ENCODE measurements at regions not wholly inside any gene's neighbourhood (a gene's known extent, or its start where the extent isn't known, plus 50 kb on each side); places are given as distances from the start of the nearest gene placed in this dataset.

DNA sequence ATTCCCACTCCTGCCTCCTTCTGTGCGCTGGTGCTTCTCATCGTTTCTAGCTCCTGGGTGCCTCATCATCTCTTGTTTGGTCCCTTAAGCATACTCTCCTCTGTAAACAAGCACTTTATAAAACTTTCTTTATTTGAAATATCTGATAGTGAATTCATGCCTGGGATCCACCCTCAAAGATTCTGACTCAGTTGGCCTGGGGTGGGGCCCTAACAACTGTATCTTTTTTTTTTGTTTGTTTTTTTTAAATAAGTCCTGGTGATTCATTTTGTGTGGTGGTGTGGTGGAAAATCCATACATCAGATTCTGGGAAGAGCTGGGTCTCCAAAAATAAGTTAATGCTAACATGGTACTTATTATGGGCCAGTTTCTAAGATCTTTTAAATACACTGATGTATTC, 678.3 kb downstream of the TOX3 start:
- no peaks in the 10 kb centered on the region for H3K27me3 Mint-ChIP-seq (ENCODE audit: insufficient read depth, unreplicated experiment)

DNA sequence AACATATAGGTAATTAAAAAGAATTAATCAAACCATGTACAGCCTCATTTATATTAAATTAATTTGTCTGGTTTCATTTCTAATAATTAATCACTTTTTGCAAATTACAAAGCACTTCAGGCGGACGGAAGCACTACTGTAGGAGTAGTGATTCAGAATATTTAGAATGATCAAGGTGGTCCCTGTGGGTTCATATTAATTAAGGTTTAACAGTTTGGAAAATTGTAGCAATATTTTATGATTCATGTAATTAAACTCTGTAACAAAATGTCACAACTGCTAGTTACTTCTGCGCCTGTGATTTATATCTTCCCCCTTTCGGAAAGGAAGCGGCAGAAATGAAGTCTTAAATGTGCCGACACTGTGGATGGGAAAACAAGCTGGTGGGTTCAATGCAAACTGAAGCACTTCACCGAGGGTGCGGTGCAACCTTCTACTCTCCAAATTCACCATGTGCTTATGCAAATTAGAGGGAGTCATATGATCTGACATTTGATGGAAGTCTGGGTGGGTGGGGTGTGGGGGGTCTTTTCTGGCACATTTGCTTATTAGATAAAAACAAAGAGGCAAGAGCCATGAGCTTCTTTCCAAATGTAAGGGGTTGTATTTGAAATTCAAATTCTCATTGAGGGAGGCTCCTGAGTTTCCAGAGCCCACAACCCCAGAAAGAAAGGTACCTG, 679.4 kb downstream of the TOX3 start:
- intact Hi-C loops (cut with micrococcal nuclease), result no loop called here
- no peak for DNase-seq (ENCODE audit: unreplicated experiment)
- Mint-ChIP-seq H3K4me1 (ENCODE audit: insufficient read depth, unreplicated experiment) (peaks cover 29% of the 10 kb centered on the region), H3K27me3 (ENCODE audit: insufficient read depth, unreplicated experiment) (no peaks in the 10 kb centered on the region), H3K9me3 (ENCODE audit: unreplicated experiment) (no peaks in the 10 kb centered on the region), H3K4me3 (ENCODE audit: unreplicated experiment) (no peak overlapping the region), H3K27ac (ENCODE audit: low read depth, unreplicated experiment) (no peak overlapping the region), H3K36me3 (ENCODE audit: insufficient read depth, unreplicated experiment) (no peaks in the 10 kb centered on the region)
- ChIA-PET CTCF (no interaction called here), POLR2A (no interaction called here)
- TF ChIP-seq, protein P1, sequence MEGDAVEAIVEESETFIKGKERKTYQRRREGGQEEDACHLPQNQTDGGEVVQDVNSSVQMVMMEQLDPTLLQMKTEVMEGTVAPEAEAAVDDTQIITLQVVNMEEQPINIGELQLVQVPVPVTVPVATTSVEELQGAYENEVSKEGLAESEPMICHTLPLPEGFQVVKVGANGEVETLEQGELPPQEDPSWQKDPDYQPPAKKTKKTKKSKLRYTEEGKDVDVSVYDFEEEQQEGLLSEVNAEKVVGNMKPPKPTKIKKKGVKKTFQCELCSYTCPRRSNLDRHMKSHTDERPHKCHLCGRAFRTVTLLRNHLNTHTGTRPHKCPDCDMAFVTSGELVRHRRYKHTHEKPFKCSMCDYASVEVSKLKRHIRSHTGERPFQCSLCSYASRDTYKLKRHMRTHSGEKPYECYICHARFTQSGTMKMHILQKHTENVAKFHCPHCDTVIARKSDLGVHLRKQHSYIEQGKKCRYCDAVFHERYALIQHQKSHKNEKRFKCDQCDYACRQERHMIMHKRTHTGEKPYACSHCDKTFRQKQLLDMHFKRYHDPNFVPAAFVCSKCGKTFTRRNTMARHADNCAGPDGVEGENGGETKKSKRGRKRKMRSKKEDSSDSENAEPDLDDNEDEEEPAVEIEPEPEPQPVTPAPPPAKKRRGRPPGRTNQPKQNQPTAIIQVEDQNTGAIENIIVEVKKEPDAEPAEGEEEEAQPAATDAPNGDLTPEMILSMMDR (IDR thresholded peaks at IDR 0.05; ENCODE audit: unreplicated experiment), result no peak
- BruUV-seq (replicated peaks), result no TSS peak

More for the DNA sequence above, 678.3 kb downstream of the TOX3 start:
- CTCF ChIA-PET, result interaction anchor here (1.6 kb wide), 1 partner anchor 50 kb away, joined by 6 read pairs; no protein-coding TSS in a partner anchor
- intact Hi-C loops (cut with micrococcal nuclease), result no loop called here
- POLR2A ChIA-PET, result no interaction called here
- Mint-ChIP-seq H3K27ac (ENCODE audit: low read depth, unreplicated experiment) (no peak overlapping the region), H3K4me3 (ENCODE audit: unreplicated experiment) (no peak overlapping the region), H3K4me1 (ENCODE audit: insufficient read depth, unreplicated experiment) (peaks cover 29% of the 10 kb centered on the region), H3K9me3 (ENCODE audit: unreplicated experiment) (no peaks in the 10 kb centered on the region), H3K36me3 (ENCODE audit: insufficient read depth, unreplicated experiment) (no peaks in the 10 kb centered on the region)
- DNase-seq (ENCODE audit: unreplicated experiment), result no peak
- no TSS peak for BruUV-seq (replicated peaks)
- TF ChIP-seq, protein P1 (IDR thresholded peaks at IDR 0.05; ENCODE audit: unreplicated experiment), result no peak

DNA sequence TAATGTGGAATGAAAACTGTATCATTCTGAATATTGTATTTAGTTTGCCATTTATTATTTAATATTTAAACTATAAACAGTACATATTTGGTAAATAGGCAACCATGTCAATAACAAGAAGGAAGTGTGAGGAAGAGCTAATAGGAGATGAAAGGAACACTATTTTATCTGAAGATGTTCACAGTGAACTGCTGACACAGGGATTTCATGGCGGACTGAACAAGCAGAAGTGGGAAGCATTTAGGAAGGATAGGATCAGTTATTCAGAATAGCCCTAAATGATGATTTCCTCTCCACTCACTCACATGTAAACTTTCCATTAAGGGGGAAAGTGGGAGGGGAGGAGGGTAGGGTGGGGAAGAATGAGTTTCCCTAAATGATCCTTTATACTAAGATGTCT, 682.4 kb downstream of the TOX3 start:
- Mint-ChIP-seq H3K27me3 (ENCODE audit: insufficient read depth, unreplicated experiment) (no peaks in the 10 kb centered on the region), H3K4me3 (ENCODE audit: unreplicated experiment) (no peak overlapping the region), H3K4me1 (ENCODE audit: insufficient read depth, unreplicated experiment) (peaks cover 15% of the 10 kb centered on the region), H3K27ac (ENCODE audit: low read depth, unreplicated experiment) (no peak overlapping the region), H3K9me3 (ENCODE audit: unreplicated experiment) (no peaks in the 10 kb centered on the region), H3K36me3 (ENCODE audit: insufficient read depth, unreplicated experiment) (no peaks in the 10 kb centered on the region)
- BruUV-seq (replicated peaks), result no TSS peak
- ChIA-PET POLR2A (interaction anchor here (0.5 kb wide), 1 partner anchor 80 kb away, joined by 3 read pairs; no protein-coding TSS in a partner anchor), CTCF (no interaction called here)
- intact Hi-C loops (cut with micrococcal nuclease), result no loop called here
- TF ChIP-seq, protein P1 (IDR thresholded peaks at IDR 0.05; ENCODE audit: unreplicated experiment), result no peak
- no peak for DNase-seq (ENCODE audit: unreplicated experiment)

DNA sequence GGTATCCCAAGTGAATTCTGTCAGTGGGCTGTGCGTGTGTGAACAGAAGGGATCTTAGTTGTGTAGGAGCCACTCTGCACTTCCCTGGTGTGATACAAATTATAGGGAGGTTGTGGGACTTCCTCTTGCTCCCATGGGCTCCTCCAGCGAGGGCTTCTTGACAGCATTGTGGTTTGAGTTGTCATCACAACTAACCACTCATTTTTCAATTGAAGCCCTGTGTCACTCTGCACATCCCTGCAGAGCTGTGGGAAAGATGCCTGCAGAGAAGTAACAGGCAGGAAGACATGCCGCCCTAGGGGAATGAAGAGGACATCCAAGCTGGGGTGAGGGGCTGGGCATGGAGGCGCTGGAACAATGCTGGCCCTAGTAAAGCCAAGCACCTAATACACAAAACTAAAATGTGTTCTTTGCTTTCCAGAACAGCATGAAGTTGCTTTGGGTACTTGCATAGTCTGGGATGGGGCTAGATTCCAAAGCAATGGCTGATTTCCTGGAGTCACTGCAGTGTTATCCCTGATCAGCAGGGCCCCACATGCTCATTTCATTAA, 692.5 kb downstream of the TOX3 start:
- no peak overlapping the region for H3K27ac Mint-ChIP-seq (ENCODE audit: low read depth, unreplicated experiment)
- no peaks in the 10 kb centered on the region for H3K36me3 Mint-ChIP-seq (ENCODE audit: insufficient read depth, unreplicated experiment)
- intact Hi-C loops (cut with micrococcal nuclease), result no loop called here
- no peaks in the 10 kb centered on the region for H3K4me1 Mint-ChIP-seq (ENCODE audit: insufficient read depth, unreplicated experiment)
- H3K9me3 Mint-ChIP-seq (ENCODE audit: unreplicated experiment), result no peaks in the 10 kb centered on the region
- no peaks in the 10 kb centered on the region for H3K27me3 Mint-ChIP-seq (ENCODE audit: insufficient read depth, unreplicated experiment)
- ChIA-PET POLR2A (no interaction called here), CTCF (interaction anchor here (1.2 kb wide), 1 partner anchor 36 kb away, joined by 4 read pairs; no protein-coding TSS in a partner anchor)
- no TSS peak for BruUV-seq (replicated peaks)
- no peak overlapping the region for H3K4me3 Mint-ChIP-seq (ENCODE audit: unreplicated experiment)
- no peak for DNase-seq (ENCODE audit: unreplicated experiment)
- TF ChIP-seq, protein P1 (IDR thresholded peaks at IDR 0.05; ENCODE audit: unreplicated experiment), result no peak
